ENCODE measurements at regions not wholly inside any gene's neighbourhood (a gene's known extent, or its start where the extent isn't known, plus 50 kb on each side); places are given as distances from the start of the nearest gene placed in this dataset.

DNA sequence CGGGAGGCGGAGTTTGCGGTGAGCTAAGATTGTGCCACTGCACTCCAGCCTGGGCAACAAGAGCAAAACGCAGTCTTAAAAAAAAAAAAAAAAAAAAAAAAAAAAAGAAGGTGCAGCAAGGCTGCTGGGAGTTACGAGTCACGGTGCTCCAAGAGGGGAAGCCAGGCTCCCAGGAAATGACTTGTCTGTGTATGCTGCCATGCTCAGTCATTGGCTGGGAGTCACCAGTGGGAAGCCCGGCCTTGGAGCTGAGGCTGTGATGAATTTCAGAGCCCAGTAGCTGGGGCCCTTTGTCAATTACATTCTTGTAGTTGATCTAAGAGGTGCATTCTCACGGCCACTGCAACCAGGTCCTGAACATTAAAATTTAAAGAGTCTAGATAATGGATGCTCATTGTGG is 1105.1 kb upstream of the TENM3 start:
- 95 to 96% methylated on average over 8 of the region's 8 CpGs for WGBS, 2 donors
- DNase-seq: no peak
- intact Hi-C loops (cut with DNase I): no loop called here

DNA sequence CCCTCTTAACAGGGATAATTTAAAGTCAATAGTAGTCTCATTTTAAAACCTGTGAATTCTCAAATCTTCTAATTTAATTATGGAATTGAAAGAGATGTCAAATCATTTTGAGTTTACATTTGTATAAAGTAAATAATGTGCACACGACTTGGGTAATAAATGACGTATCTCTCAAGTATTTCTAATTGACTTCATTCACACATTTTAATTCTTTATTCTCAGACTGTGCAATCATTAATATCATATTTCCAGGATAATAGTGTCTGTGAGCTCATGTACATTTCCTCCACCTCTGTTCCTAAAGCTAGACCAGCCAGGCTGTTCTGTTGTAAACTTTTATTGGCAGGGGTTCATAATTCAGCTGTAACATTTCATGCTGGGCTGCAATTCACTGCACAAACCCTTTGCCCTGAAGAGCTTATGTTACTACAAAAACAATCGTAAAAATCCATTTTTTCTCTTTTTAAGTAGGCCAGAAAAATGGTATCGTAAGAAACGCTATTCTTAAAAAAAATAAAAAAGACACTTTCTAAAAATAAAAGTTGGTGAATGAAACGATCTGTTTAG is 1103.1 kb upstream of the TENM3 start:
- WGBS, 2 donors: 66 to 68% methylated on average over 6 of the region's 6 CpGs
- TF ChIP-seq POLR2A (IDR thresholded peaks at IDR 0.05): no peak
- TF ChIP-seq, protein P1, sequence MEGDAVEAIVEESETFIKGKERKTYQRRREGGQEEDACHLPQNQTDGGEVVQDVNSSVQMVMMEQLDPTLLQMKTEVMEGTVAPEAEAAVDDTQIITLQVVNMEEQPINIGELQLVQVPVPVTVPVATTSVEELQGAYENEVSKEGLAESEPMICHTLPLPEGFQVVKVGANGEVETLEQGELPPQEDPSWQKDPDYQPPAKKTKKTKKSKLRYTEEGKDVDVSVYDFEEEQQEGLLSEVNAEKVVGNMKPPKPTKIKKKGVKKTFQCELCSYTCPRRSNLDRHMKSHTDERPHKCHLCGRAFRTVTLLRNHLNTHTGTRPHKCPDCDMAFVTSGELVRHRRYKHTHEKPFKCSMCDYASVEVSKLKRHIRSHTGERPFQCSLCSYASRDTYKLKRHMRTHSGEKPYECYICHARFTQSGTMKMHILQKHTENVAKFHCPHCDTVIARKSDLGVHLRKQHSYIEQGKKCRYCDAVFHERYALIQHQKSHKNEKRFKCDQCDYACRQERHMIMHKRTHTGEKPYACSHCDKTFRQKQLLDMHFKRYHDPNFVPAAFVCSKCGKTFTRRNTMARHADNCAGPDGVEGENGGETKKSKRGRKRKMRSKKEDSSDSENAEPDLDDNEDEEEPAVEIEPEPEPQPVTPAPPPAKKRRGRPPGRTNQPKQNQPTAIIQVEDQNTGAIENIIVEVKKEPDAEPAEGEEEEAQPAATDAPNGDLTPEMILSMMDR (IDR thresholded peaks at IDR 0.05): no peak
- no peaks in the 10 kb centered on the region for H3K27me3 ChIP-seq
- H3K4me3 ChIP-seq (replicated peaks in 1 of 3): no peak overlapping the region
- DNase-seq: no peak
- no peaks in the 10 kb centered on the region for H3K4me1 ChIP-seq
- H3K9me3 ChIP-seq: no peaks in the 10 kb centered on the region
- H3K36me3 ChIP-seq: no peaks in the 10 kb centered on the region
- H3K27ac ChIP-seq: no peak overlapping the region
- intact Hi-C loops (cut with DNase I): loop anchor here (5.0 kb wide), 1 partner anchor 387 kb away; no protein-coding TSS in a partner anchor

More for the DNA sequence above, 1105.1 kb upstream of the TENM3 start:
- H3K27me3 ChIP-seq: no peaks in the 10 kb centered on the region
- H3K4me3 ChIP-seq (replicated peaks in 1 of 3): no peak overlapping the region
- no peak for TF ChIP-seq POLR2A (IDR thresholded peaks at IDR 0.05)
- TF ChIP-seq, protein P1 (IDR thresholded peaks at IDR 0.05): no peak
- no peaks in the 10 kb centered on the region for H3K36me3 ChIP-seq
- no peaks in the 10 kb centered on the region for H3K9me3 ChIP-seq
- H3K4me1 ChIP-seq: no peaks in the 10 kb centered on the region
- H3K27ac ChIP-seq: no peak overlapping the region

DNA sequence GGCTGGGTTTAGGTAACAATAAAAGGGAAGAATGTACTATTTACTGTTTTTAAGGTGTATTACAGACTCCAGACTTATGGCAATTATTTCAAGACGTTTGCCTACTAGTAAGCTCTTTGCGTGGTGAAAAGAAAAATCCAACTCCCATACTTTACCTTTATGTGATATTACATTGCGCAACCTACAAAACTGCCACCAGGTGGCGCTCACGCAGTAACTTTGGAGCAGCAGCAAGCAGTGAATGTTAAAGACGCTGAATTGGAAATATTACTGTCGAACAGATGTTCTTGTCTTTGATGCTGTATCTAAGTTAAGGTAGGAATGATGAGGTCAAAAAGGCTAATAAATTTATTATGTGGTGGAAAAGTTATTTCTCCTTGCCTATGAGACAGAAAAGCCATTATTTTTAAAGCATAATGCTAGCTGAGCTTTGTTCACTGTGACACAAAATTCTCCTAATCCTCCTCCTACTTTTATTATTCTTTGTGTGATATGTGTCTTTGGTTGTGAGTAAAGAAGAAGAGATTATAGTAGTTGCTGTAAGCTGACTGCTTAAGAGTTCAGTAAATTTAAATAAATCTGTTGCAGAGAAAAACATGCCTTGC is 1099.8 kb upstream of the TENM3 start:
- H3K4me3 ChIP-seq (replicated peaks in 1 of 3): no peak overlapping the region
- no peaks in the 10 kb centered on the region for H3K27me3 ChIP-seq
- H3K4me1 ChIP-seq: no peaks in the 10 kb centered on the region
- 3 to 4% methylated on average over 7 of the region's 7 CpGs for WGBS, 2 donors
- TF ChIP-seq, protein P1 (IDR thresholded peaks at IDR 0.05): peak; percentile 69 to 88 (median 76)
- no peak for TF ChIP-seq POLR2A (IDR thresholded peaks at IDR 0.05)
- H3K9me3 ChIP-seq: no peaks in the 10 kb centered on the region
- no peaks in the 10 kb centered on the region for H3K36me3 ChIP-seq
- H3K27ac ChIP-seq: no peak overlapping the region
- intact Hi-C loops (cut with DNase I): loop anchor here (5.0 kb wide), 1 partner anchor 384 kb away; no protein-coding TSS in a partner anchor
- peak; percentile 75 to 84 for DNase-seq

DNA sequence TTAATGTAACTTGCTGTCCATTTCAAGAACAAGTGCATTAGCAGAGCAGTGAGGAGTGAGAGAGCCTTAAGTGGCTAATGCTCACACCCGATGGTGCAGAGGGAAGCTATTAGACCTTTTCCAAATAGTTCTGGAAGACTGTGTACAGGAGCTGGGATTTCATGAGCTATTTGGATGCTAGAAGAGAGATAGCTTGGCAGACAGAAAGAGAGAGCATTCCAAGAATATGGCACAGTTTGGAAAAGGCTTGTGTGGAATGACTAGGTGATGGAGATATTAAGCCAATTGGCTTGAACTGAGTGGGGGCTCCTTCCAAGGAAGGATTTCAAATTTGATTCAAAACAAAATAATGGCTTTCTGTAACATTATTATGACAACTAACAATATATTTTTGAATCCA is 1097.2 kb upstream of the TENM3 start:
- intact Hi-C loops (cut with DNase I): no loop called here
- DNase-seq: no peak
- TF ChIP-seq, protein P1 (IDR thresholded peaks at IDR 0.05): no peak
- no peak for TF ChIP-seq POLR2A (IDR thresholded peaks at IDR 0.05)
- WGBS, 2 donors: 44 to 45% methylated on average over 1 of the region's 1 CpG
- Histone ChIP-seq H3K27me3 (no peaks in the 10 kb centered on the region), H3K36me3 (no peaks in the 10 kb centered on the region), H3K4me3 (replicated peaks in 1 of 3) (no peak overlapping the region), H3K27ac (no peak overlapping the region), H3K9me3 (no peaks in the 10 kb centered on the region), H3K4me1 (no peaks in the 10 kb centered on the region)

DNA sequence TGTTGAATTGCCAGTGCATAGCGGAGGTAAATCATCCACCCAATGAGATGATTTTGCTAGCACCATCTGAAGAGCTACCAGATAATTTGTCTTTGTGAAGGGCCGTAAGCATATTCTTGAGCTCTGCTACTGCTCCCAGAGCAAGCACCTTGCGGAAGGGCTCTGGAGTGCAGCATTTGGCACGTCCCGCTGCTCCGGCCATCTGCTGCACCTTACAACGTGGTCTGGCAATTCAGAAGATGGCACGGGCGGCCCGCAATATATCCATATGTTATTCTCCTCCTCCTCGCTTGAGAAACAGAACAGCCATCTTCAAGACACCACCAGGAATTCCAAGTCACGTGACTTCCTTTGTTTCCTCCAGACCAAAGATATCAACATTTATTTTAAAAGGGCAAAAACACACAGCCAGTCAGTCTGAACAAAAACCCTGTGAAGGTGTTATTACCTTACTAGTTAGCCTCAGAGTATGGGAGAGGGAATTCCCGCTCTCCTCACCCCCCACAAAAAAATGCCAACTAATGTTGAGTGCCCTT is 1095.7 kb upstream of the TENM3 start:
- no peak for DNase-seq
- no peaks in the 10 kb centered on the region for H3K27me3 ChIP-seq
- H3K36me3 ChIP-seq: no peaks in the 10 kb centered on the region
- H3K4me3 ChIP-seq (replicated peaks in 1 of 3): no peak overlapping the region
- no peaks in the 10 kb centered on the region for H3K4me1 ChIP-seq
- no peak overlapping the region for H3K27ac ChIP-seq
- 89 to 90% methylated on average over 13 of the region's 13 CpGs for WGBS, 2 donors
- TF ChIP-seq POLR2A (IDR thresholded peaks at IDR 0.05): no peak
- TF ChIP-seq, protein P1 (IDR thresholded peaks at IDR 0.05): no peak
- intact Hi-C loops (cut with DNase I): no loop called here
- no peaks in the 10 kb centered on the region for H3K9me3 ChIP-seq
